K562 (cell line): ENCODE measurements at regions not wholly inside any gene's neighbourhood (a gene's known extent, or its start where the extent isn't known, plus 50 kb on each side); places are given as distances from the start of the nearest gene placed in this dataset.

Experiments
- ATAC-seq: fragments of 200-7000 bp; cut with Tn5 transposase; 3 replicates; pipeline ENCODE4 v1.9.1; 2020; ENCODE audit warnings: moderate library complexity
- BruUV-seq: library from RNA; stranded (reverse); fragments of 400-500 nt; replicated peaks from 2 replicates; lab custom pipeline; 2021; lab: Mats Ljungman, UMichigan
- CTCF ChIA-PET: fragments of 300-600 bp; formaldehyde crosslinking; extraction: SDS; loops from one replicate; lab custom pipeline; 2021; ENCODE audit warnings: low intra/inter-chr PET ratio; lab: Yijun Ruan, JAX
- POLR2A ChIA-PET: fragments of 300-600, 350-650 bp; sonication (Branson Sonifier 250); formaldehyde crosslinking; extraction: SDS; loops from one replicate; lab custom pipeline; 2021; ENCODE audit warnings: antibody characterized with exemption, inconsistent platforms; lab: Yijun Ruan, JAX
- DNase-seq, 4 experiments: peaks; one replicate each; pipeline versions ENCODE4 v3.0.0 to v3.0.0-alpha.2; 2011 to 2018; ENCODE audit warnings: low spot score in 3 of 4, mixed read lengths in 3 of 4; ENCODE audit errors: extremely low read depth in 1 of 4
- FAIRE-seq: peaks from 2 replicates; lab custom pipeline; 2011; peaks lifted over from hg19 to GRCh38; lab: Jason Lieb, UNC
- H2AFZ ChIP-seq: 2 replicates; pipeline ENCODE4 v1.6.0; 2011; ENCODE audit warnings: low read depth, low read length, control low read depth, inconsistent platforms
- H3K27ac ChIP-seq: fragments of 200-600 bp; 3 replicates; pipeline ENCODE4 v1.8.0; 2011; ENCODE audit warnings: low read depth, mild to moderate bottlenecking, control low read depth, inconsistent platforms, low read length, moderate library complexity, mixed read lengths; ENCODE audit errors: extremely low read depth
- H3K27me3 ChIP-seq, 2 experiments: fragments of 300-600 bp in 1 of 2; 2 replicates in 1 of 2; 3 replicates in 1 of 2; pipeline versions ENCODE4 v1.6.0 to v1.8.0; 2011; ENCODE audit warnings: inconsistent platforms in 2 of 2, low read length in 2 of 2, mild to moderate bottlenecking in 1 of 2, mixed read lengths in 1 of 2, moderate library complexity in 1 of 2; ENCODE audit not compliant: control insufficient read depth in 2 of 2, insufficient read depth in 2 of 2
- H3K36me3 ChIP-seq: fragments of 300-600 bp; 3 replicates; pipeline ENCODE4 v1.8.0; 2011; ENCODE audit warnings: mild to moderate bottlenecking, low read length, inconsistent platforms; ENCODE audit not compliant: control insufficient read depth, insufficient read depth
- H3K4me1 ChIP-seq, 2 experiments: fragments of 200-600 bp in 1 of 2; replicated peaks in 1 of 2; 2 replicates in 1 of 2; 3 replicates in 1 of 2; pipeline versions ENCODE4 v1.5.1 to v1.8.0; 2011; ENCODE audit warnings: inconsistent platforms in 2 of 2, low read length in 2 of 2, mild to moderate bottlenecking in 1 of 2, mixed read lengths in 1 of 2, moderate library complexity in 1 of 2; ENCODE audit not compliant: control insufficient read depth in 2 of 2, insufficient read depth in 2 of 2
- H3K4me2 ChIP-seq: 2 replicates; pipeline ENCODE4 v1.6.1; 2011; ENCODE audit warnings: low read length, control low read depth, inconsistent platforms, mixed read lengths; ENCODE audit not compliant: insufficient read depth
- H3K4me3 ChIP-seq: fragments of 200-600 bp; sonication (generic), shearing (Covaris generic); 2 replicates; pipeline ENCODE4 v1.5.1; 2016; ENCODE audit warnings: control low read depth, inconsistent platforms
- H3K79me2 ChIP-seq: fragments of 200-600 bp; 3 replicates; pipeline ENCODE4 v1.8.0; 2011; ENCODE audit warnings: low read length, inconsistent platforms; ENCODE audit not compliant: control insufficient read depth, insufficient read depth
- H3K9ac ChIP-seq, 2 experiments: 2 replicates each; pipeline versions ENCODE4 v1.6.0 to v1.6.1; 2011; ENCODE audit warnings: low read depth in 2 of 2, low read length in 2 of 2, control low read depth in 1 of 2, inconsistent platforms in 1 of 2, mild to moderate bottlenecking in 1 of 2, mixed read lengths in 1 of 2; ENCODE audit not compliant: insufficient read depth in 1 of 2
- H3K9me1 ChIP-seq: one replicate; pipeline ENCODE4 v1.6.0; 2011; ENCODE audit warnings: inconsistent platforms, mild to moderate bottlenecking, low read length, moderate library complexity; ENCODE audit not compliant: control insufficient read depth, insufficient read depth
- H3K9me3 ChIP-seq: replicated peaks from 2 replicates; pipeline ENCODE4 v1.5.1; 2011; ENCODE audit warnings: low read depth, low read length, inconsistent platforms; ENCODE audit not compliant: control insufficient read depth, insufficient read depth
- H4K20me1 ChIP-seq: replicated peaks from 2 replicates; pipeline ENCODE4 v1.6.1; 2011; ENCODE audit warnings: low read length, inconsistent platforms, mixed read lengths; ENCODE audit not compliant: control insufficient read depth, insufficient read depth
- CHAMP1 ChIP-seq: fragments of 450-650 bp; IDR thresholded peaks from 2 replicates; pipeline ENCODE4 v1.6.1; 2016; ENCODE audit warnings: mild to moderate bottlenecking
- CREM ChIP-seq: IDR thresholded peaks from 2 replicates; pipeline ENCODE4 v1.6.1; 2014; ENCODE audit warnings: antibody characterized with exemption, low read depth
- CTBP1 ChIP-seq: fragments of 450-650 bp; IDR thresholded peaks from 2 replicates; pipeline ENCODE4 v1.6.1; 2016; ENCODE audit warnings: borderline replicate concordance
- CTCF ChIP-seq, 3 experiments: IDR thresholded peaks in 2 of 3; conservative IDR thresholded peaks in 1 of 3; 2 replicates each; pipeline ENCODE4 v1.5.1; 2011 to 2012; ENCODE audit warnings: low read length in 3 of 3, mild to moderate bottlenecking in 3 of 3, control low read depth in 2 of 3, improper control_type of control experiment in 1 of 3, inconsistent platforms in 1 of 3, low read depth in 1 of 3, mixed read lengths in 1 of 3, moderate library complexity in 1 of 3; ENCODE audit not compliant: insufficient read depth in 2 of 3
- GABPA ChIP-seq: fragments of 200-800 bp; sonication (Bioruptor generic); conservative IDR thresholded peaks from 2 replicates; pipeline ENCODE4 v1.6.1; 2016; ENCODE audit warnings: low read depth, missing genetic modification characterization, missing compliant biosample characterization
- HMG20B ChIP-seq: fragments of 250-450 bp; sonication (Bioruptor Pico); IDR thresholded peaks from 2 replicates; pipeline ENCODE4 v1.5.0; 2021; ENCODE audit warnings: mild to moderate bottlenecking
- MCM3 ChIP-seq: fragments of 450-650 bp; IDR thresholded peaks from 2 replicates; pipeline ENCODE4 v1.6.1; 2016
- MNT ChIP-seq, 2 experiments: fragments of 450-650 bp; conservative IDR thresholded peaks; 2 replicates each; pipeline ENCODE4 v1.6.1; 2017; ENCODE audit warnings: mild to moderate bottlenecking in 2 of 2, moderate library complexity in 2 of 2
- RAD21 ChIP-seq, 2 experiments: fragments of 250-450 bp in 1 of 2; fragments of 450-650 bp in 1 of 2; sonication (Bioruptor Pico) in 1 of 2; formaldehyde crosslinking in 1 of 2; IDR thresholded peaks in 1 of 2; conservative IDR thresholded peaks in 1 of 2; 2 replicates each; pipeline versions ENCODE4 v1.4.0 to v1.8.0; 2020 to 2022; ENCODE audit warnings: mild to moderate bottlenecking in 2 of 2, moderate library complexity in 1 of 2
- RBFOX2 ChIP-seq: fragments of 200-400 bp; formaldehyde crosslinking; IDR thresholded peaks from 2 replicates; pipeline ENCODE4 v1.6.1; 2017; ENCODE audit warnings: low read depth, mild to moderate bottlenecking, low read length, moderate library complexity
- ZFX ChIP-seq: sonication (generic); formaldehyde crosslinking; IDR thresholded peaks from 2 replicates; pipeline ENCODE4 v1.8.0; 2022; ENCODE audit warnings: mild to moderate bottlenecking, missing genetic modification reagents, moderate library complexity
- ZNF592 ChIP-seq: fragments of 450-650 bp; IDR thresholded peaks from 2 replicates; pipeline ENCODE4 v1.6.1; 2017; ENCODE audit warnings: antibody characterized with exemption, mild to moderate bottlenecking
- WGBS: fragments of 100-300 bp; shearing (Covaris generic); methylation state at CpG from one replicate; pipeline ENCODE4 v1.1.6; 2016; ENCODE audit warnings: low coverage, mixed read lengths; ENCODE audit not compliant: insufficient coverage; ENCODE audit errors: missing lambda C conversion rate; 5-methylcytosine and 5-hydroxymethylcytosine counted together
- in situ Hi-C: fragments of 300-500 bp; cut with MboI; formaldehyde crosslinking; loops from 4 replicates; pipeline ENCODE4 v1.15.0; 2018; ENCODE audit warnings: inconsistent platforms, mixed read lengths
- intact Hi-C: fragments of 100-400 bp; cut with micrococcal nuclease; formaldehyde crosslinking; loops from 2 replicates; pipeline ENCODE4 v1.14.2; 2022

- CTCF ChIA-PET, result no interaction called here
- peaks cover 14% of the 10 kb centered on the region; the same call in 2 of the 3 replicates for H3K36me3 ChIP-seq
- H3K4me3 ChIP-seq, result peak overlapping the region; percentile 46
- no peaks in the 10 kb centered on the region for H4K20me1 ChIP-seq
- H3K4me1 ChIP-seq, result peaks cover 4 to 10% of the 10 kb centered on the region in 2 experiments; a peak in 4 of 5 replicates
- in situ Hi-C loops, result no loop called here
- H3K4me2 ChIP-seq, result peak overlapping the region; percentile 79
- no peaks in the 10 kb centered on the region for H3K9me3 ChIP-seq
- H2AFZ ChIP-seq, result peak overlapping the region; percentile 93
- H3K79me2 ChIP-seq, result peaks cover 22% of the 10 kb centered on the region
- peak; percentile 44 for FAIRE-seq
- BruUV-seq, result no TSS peak
- H3K27ac ChIP-seq, result peak overlapping the region; percentile 82
- H3K27me3 ChIP-seq, result no peaks in the 10 kb centered on the region
- POLR2A ChIA-PET, result interaction anchor here (0.7 kb wide), 1 partner anchor 24 kb away, joined by 3 read pairs; no protein-coding TSS in a partner anchor
- peak overlapping the region; percentile 63 to 89 for H3K9ac ChIP-seq
- H3K9me1 ChIP-seq, result no peaks in the 10 kb centered on the region
- WGBS, result 3% methylated on average over 24 of the region's 24 CpGs
- DNase-seq, result peak; percentile 29 to 77 (median 44)
- intact Hi-C loops, result no loop called here
- ATAC-seq, result peak; percentile 86
- peak; percentile 75 for TF ChIP-seq GABPA (tag)
- TF ChIP-seq ZFX (CRISPR knock-in tag), result peak; percentile 47
- TF ChIP-seq CTBP1, result peak; percentile 45; the same call in 1 of the 2 replicates
- peak; percentile 57; the same call in 1 of the 2 replicates for TF ChIP-seq CHAMP1
- TF ChIP-seq MNT (conservative IDR thresholded peaks at IDR 0.05), result peak in 1 of 2 experiments; percentile 62; a peak in 2 of 4 replicates
- peak; percentile 75 for TF ChIP-seq RBFOX2
- TF ChIP-seq MCM3, result no peak
- 0 out of 4 replicates have a peak, but pooled peaks of 1 of the 2 experiments have one; percentile 3 for TF ChIP-seq RAD21 (CRISPR knock-in tag; conservative IDR thresholded peaks at IDR 0.05 in 1 of 2, IDR thresholded peaks at IDR 0.05 in 1 of 2)
- peak; percentile 55 for TF ChIP-seq ZNF592
- TF ChIP-seq HMG20B, result no peak
- no peak for TF ChIP-seq CTCF (IDR thresholded peaks at IDR 0.05 in 2 of 3, conservative IDR thresholded peaks at IDR 0.05 in 1 of 3; ENCODE audit: insufficient read depth in 2 of 3, low read depth in 1 of 3, low read length in 3 of 3)
- TF ChIP-seq CREM, result 0 out of 2 replicates have a peak, but pooled peaks have one; percentile 11
Observed at GRCh38 chr5:124808842-124809268, 62.4 kb upstream of the ZNF608 start.
